ENCODE measurements at regions not wholly inside any gene's neighbourhood (a gene's known extent, or its start where the extent isn't known, plus 50 kb on each side); places are given as distances from the start of the nearest gene placed in this dataset.

GRCh38 chrX:81662381-81662780 is 460.5 kb downstream of the SH3BGRL start:
- no peaks in the 10 kb centered on the region for H3K79me2 ChIP-seq (ENCODE audit: insufficient read depth, low read depth, low read length)
- no peaks in the 10 kb centered on the region for H3K9me3 ChIP-seq (ENCODE audit: low read length)
- H3K9me2 ChIP-seq (ENCODE audit: insufficient read depth, low read length): no peaks in the 10 kb centered on the region
- no peaks in the 10 kb centered on the region for H4K20me1 ChIP-seq (ENCODE audit: insufficient read depth, low read length)
- intact Hi-C loops (cut with micrococcal nuclease; ENCODE audit: unreplicated experiment): no loop called here
- H3K4me1 ChIP-seq (ENCODE audit: insufficient read depth, low read length, poor library complexity, severe bottlenecking): no peaks in the 10 kb centered on the region
- TF ChIP-seq EZH2phosphoT487 (IDR thresholded peaks at IDR 0.05; ENCODE audit: borderline replicate concordance, low read depth, low read length): no peak
- no peak for TF ChIP-seq CTCF (conservative IDR thresholded peaks at IDR 0.05; ENCODE audit: low read length)
- H3K27ac ChIP-seq (ENCODE audit: low read depth, low read length, poor library complexity, severe bottlenecking): no peak overlapping the region
- no peak for DNase-seq (ENCODE audit: low spot score)
- POLR2A ChIA-PET: no interaction called here
- no peaks in the 10 kb centered on the region for H3K36me3 ChIP-seq (ENCODE audit: insufficient read depth, low read length)
- BruUV-seq (replicated peaks): no TSS peak
- H3K4me3 ChIP-seq (ENCODE audit: low read depth, low read length, poor library complexity, severe bottlenecking): no peak overlapping the region
- H3K4me2 ChIP-seq (ENCODE audit: low read length): no peak overlapping the region
- CTCF ChIA-PET (ENCODE audit: unreplicated experiment): no interaction called here
- no peak overlapping the region for H2AFZ ChIP-seq (ENCODE audit: low read length)

GRCh38 chrX:81708487-81708886 is 506.6 kb downstream of the SH3BGRL start:
- no peaks in the 10 kb centered on the region for H3K36me3 ChIP-seq (ENCODE audit: insufficient read depth, low read length)
- H3K4me3 ChIP-seq (ENCODE audit: low read depth, low read length, poor library complexity, severe bottlenecking): no peak overlapping the region
- intact Hi-C loops (cut with micrococcal nuclease; ENCODE audit: unreplicated experiment): no loop called here
- no peak for DNase-seq (ENCODE audit: low spot score)
- no peak for TF ChIP-seq EZH2phosphoT487 (IDR thresholded peaks at IDR 0.05; ENCODE audit: borderline replicate concordance, low read depth, low read length)
- TF ChIP-seq CTCF (conservative IDR thresholded peaks at IDR 0.05; ENCODE audit: low read length): no peak
- no peaks in the 10 kb centered on the region for H3K9me2 ChIP-seq (ENCODE audit: insufficient read depth, low read length)
- ChIA-PET POLR2A (no interaction called here), CTCF (ENCODE audit: unreplicated experiment) (no interaction called here)
- H3K27ac ChIP-seq (ENCODE audit: low read depth, low read length, poor library complexity, severe bottlenecking): no peak overlapping the region
- no peak overlapping the region for H2AFZ ChIP-seq (ENCODE audit: low read length)
- no peaks in the 10 kb centered on the region for H3K4me1 ChIP-seq (ENCODE audit: insufficient read depth, low read length, poor library complexity, severe bottlenecking)
- no peaks in the 10 kb centered on the region for H4K20me1 ChIP-seq (ENCODE audit: insufficient read depth, low read length)
- BruUV-seq (replicated peaks): no TSS peak
- H3K4me2 ChIP-seq (ENCODE audit: low read length): no peak overlapping the region
- no peaks in the 10 kb centered on the region for H3K79me2 ChIP-seq (ENCODE audit: insufficient read depth, low read depth, low read length)
- no peaks in the 10 kb centered on the region for H3K9me3 ChIP-seq (ENCODE audit: low read length)

- no peak for DNase-seq (ENCODE audit: low spot score)
- ChIA-PET CTCF (ENCODE audit: unreplicated experiment) (no interaction called here), POLR2A (no interaction called here)
- Histone ChIP-seq H2AFZ (ENCODE audit: low read length) (no peak overlapping the region), H3K79me2 (ENCODE audit: insufficient read depth, low read depth, low read length) (no peaks in the 10 kb centered on the region), H3K9me3 (ENCODE audit: low read length) (no peaks in the 10 kb centered on the region), H3K27ac (ENCODE audit: low read depth, low read length, poor library complexity, severe bottlenecking) (no peak overlapping the region), H3K4me2 (ENCODE audit: low read length) (no peak overlapping the region), H3K36me3 (ENCODE audit: insufficient read depth, low read length) (no peaks in the 10 kb centered on the region), H3K4me1 (ENCODE audit: insufficient read depth, low read length, poor library complexity, severe bottlenecking) (no peaks in the 10 kb centered on the region), H4K20me1 (ENCODE audit: insufficient read depth, low read length) (no peaks in the 10 kb centered on the region), H3K9me2 (ENCODE audit: insufficient read depth, low read length) (no peaks in the 10 kb centered on the region), H3K4me3 (ENCODE audit: low read depth, low read length, poor library complexity, severe bottlenecking) (no peak overlapping the region)
- no TSS peak for BruUV-seq (replicated peaks)
- intact Hi-C loops (cut with micrococcal nuclease; ENCODE audit: unreplicated experiment): no loop called here
- TF ChIP-seq EZH2phosphoT487 (IDR thresholded peaks at IDR 0.05; ENCODE audit: borderline replicate concordance, low read depth, low read length) (no peak), CTCF (conservative IDR thresholded peaks at IDR 0.05; ENCODE audit: low read length) (no peak)
Measured at GRCh38 chrX:81728622-81729021, 526.7 kb downstream of the SH3BGRL start.
